Renal cortex interstitium (tissue), 11 donors: ENCODE measurements at regions not wholly inside any gene's neighbourhood (a gene's known extent, or its start where the extent isn't known, plus 50 kb on each side); places are given as distances from the start of the nearest gene placed in this dataset.

Experiments
- DNase-seq, 11 donors: peaks; one replicate each; pipeline ENCODE4 v3.0.0-alpha.2; 2013; ENCODE audit warnings: low read depth in 9 of 11, low spot score in 4 of 11; ENCODE audit errors: extremely low read depth in 1 of 11

DNA sequence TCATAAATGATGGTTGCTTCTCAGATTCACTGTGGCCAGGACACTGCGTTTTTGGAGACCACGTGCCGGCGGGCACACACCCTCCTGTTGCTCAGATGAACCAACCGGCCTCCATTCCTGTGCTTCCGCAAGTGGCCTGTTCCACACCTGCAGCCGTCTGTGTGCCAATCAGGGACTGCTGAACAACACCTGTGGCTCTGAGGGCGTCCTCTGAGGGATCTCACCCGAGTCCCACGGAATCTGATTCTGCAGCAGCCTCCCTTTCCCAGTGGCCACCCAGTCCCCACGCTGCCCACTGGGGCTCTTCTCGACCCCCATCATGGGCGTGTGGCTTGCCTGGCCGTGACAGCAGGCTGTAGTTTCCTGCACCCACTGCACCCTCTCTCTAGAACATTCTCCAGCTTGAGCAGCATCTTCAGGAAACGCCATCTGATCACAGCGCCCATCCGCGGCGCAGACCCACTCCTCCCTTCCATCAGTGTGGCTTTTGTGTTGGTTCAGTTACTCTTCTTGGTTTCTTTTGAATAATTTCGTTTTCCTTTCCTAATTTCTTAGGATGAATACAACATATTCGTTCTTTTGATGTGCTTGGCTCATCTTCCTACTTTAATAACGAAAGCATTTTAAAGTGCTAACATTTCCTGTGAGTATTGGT is 65.1 kb upstream of the SLC22A11 start:
- DNase-seq = no peak

DNA sequence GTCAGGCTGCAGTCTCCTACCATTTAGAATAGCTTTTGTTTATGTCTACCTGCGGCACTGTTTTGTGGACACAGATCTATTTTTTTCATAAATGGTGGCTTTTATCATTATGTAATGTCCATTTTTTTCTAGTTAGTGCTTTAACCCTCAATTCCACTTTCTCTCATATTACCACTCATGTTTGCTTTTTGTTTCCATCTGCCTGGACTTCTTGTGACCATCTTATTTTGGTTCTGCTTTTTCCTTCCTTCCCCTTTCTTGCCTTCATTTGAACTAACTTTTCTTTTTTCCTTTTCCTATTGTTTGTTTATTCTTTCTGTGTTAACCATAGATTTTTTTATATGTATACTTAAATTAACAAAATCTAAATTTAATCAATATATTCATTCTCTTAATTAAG is 63.2 kb upstream of the SLC22A11 start:
- DNase-seq = no peak

- no peak for DNase-seq
Measured at GRCh38 chr11:64498136-64498535, 57.6 kb upstream of the SLC22A11 start.

- no peak for DNase-seq
Measured at GRCh38 chr11:64499261-64500004, 56.3 kb upstream of the SLC22A11 start.

GRCh38 chr11:64500176-64501013 is 55.3 kb upstream of the SLC22A11 start:
- DNase-seq = no peak

- peak in 1 of 11 donors; percentile 15 for DNase-seq
Measured at GRCh38 chr11:64501500-64502427, 54.0 kb upstream of the SLC22A11 start.

DNA sequence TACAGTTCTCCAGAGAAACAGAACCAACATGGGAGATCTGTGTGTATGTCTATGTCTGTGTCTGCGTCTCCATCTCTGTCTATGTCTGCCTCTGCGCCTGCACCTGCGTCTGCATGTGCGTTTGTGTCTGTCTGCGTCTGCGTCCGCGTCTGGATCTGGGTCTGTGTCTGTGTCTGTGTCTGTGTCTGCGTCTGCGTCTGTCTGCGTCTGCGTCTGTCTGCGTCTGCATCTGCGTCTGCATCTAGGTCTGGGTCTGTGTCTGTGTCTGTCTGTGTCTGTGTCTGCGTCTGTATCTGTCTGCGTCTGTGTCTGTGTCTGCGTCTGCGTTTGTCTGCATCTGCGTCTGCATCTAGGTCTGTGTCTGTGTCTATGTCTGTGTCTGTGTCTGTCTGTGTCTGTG is 53.1 kb upstream of the SLC22A11 start:
- DNase-seq = no peak

- DNase-seq = no peak
Measured at GRCh38 chr11:64503186-64503753, 52.5 kb upstream of the SLC22A11 start.

DNA sequence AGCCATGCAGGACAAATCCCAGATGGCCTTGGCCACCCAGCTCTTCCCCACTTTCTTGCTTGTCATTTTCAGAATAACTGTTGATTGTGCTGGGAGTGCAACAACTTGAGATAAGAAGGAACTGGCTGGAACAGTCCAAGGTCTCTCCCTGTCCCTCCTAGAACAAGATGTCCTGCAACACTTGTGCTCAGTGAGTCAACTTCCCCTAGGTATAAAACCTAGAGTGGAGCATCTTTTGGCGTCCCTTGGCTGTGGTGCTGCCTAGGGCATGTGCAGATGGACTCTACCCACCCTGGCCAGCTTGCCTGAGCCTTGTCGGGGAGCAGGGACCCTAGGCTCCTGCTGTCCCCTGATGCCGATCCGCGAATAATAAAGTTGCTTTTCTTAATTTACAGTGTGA is 50.7 kb upstream of the SLC22A11 start:
- DNase-seq = no peak
